Stimulated activated naive CD4-positive, alpha-beta T cell treated with Interleukin-2 at 50 U/mL for 16 hours (primary cell): ENCODE measurements at regions not wholly inside any gene's neighbourhood (a gene's known extent, or its start where the extent isn't known, plus 50 kb on each side); places are given as distances from the start of the nearest gene placed in this dataset.
"Not testable (repeated sequence)": the region's sequence is repeated elsewhere in the genome, so short reads cannot be mapped to it uniquely, and the experiment has no call there.

Experiments used
- DNase-seq: peaks from one replicate; lab custom pipeline; 2025; lab: John Stamatoyannopoulos, UW

- no peak for DNase-seq
These were observed 364.7 kb upstream of the SASH1 start for GRCh38 chr6:147977851-147978465.

- no peak for DNase-seq
These were observed 362.7 kb upstream of the SASH1 start for GRCh38 chr6:147979966-147980365.

GRCh38 chr6:147983581-147984366 is 358.9 kb upstream of the SASH1 start:
- DNase-seq: no peak

GRCh38 chr6:147986846-147987245 is 355.8 kb upstream of the SASH1 start:
- DNase-seq: no peak

- DNase-seq: no peak
These were observed 352.5 kb upstream of the SASH1 start for GRCh38 chr6:147990159-147990558.

- DNase-seq: no peak
These were observed 350.7 kb upstream of the SASH1 start for GRCh38 chr6:147991961-147992360.

- DNase-seq: no peak
These were observed 343.6 kb upstream of the SASH1 start for GRCh38 chr6:147999001-147999540.

- DNase-seq: no peak
These were observed 340.6 kb upstream of the SASH1 start for GRCh38 chr6:148001844-148002642.

GRCh38 chr6:148004651-148005050 is 338.0 kb upstream of the SASH1 start:
- no peak for DNase-seq

- no peak for DNase-seq
These were observed 336.8 kb upstream of the SASH1 start for GRCh38 chr6:148005806-148006205.

- DNase-seq: not testable (repeated sequence)
These were observed 332.1 kb upstream of the SASH1 start for GRCh38 chr6:148010516-148010915.

- DNase-seq: no peak
These were observed 326.6 kb upstream of the SASH1 start for GRCh38 chr6:148016013-148016412.

GRCh38 chr6:148021165-148021564 is 321.5 kb upstream of the SASH1 start:
- DNase-seq: no peak

GRCh38 chr6:148021699-148022098 is 320.9 kb upstream of the SASH1 start:
- DNase-seq: no peak

- not testable (repeated sequence) for DNase-seq
These were observed 320.4 kb upstream of the SASH1 start for GRCh38 chr6:148022279-148022678.

- no peak for DNase-seq
These were observed 315.4 kb upstream of the SASH1 start for GRCh38 chr6:148027201-148027600.

GRCh38 chr6:148035806-148036390 is 306.7 kb upstream of the SASH1 start:
- no peak for DNase-seq

- DNase-seq: no peak
These were observed 305.1 kb upstream of the SASH1 start for GRCh38 chr6:148037496-148037895.

GRCh38 chr6:148041546-148041945 is 301.1 kb upstream of the SASH1 start:
- DNase-seq: no peak

GRCh38 chr6:148042536-148042935 is 300.1 kb upstream of the SASH1 start:
- no peak for DNase-seq

- no peak for DNase-seq
These were observed 298.3 kb upstream of the SASH1 start for GRCh38 chr6:148044261-148044751.

GRCh38 chr6:148044921-148045320 is 297.7 kb upstream of the SASH1 start:
- no peak for DNase-seq
